ENCODE measurements at regions not wholly inside any gene's neighbourhood (a gene's known extent, or its start where the extent isn't known, plus 50 kb on each side); places are given as distances from the start of the nearest gene placed in this dataset.

DNA sequence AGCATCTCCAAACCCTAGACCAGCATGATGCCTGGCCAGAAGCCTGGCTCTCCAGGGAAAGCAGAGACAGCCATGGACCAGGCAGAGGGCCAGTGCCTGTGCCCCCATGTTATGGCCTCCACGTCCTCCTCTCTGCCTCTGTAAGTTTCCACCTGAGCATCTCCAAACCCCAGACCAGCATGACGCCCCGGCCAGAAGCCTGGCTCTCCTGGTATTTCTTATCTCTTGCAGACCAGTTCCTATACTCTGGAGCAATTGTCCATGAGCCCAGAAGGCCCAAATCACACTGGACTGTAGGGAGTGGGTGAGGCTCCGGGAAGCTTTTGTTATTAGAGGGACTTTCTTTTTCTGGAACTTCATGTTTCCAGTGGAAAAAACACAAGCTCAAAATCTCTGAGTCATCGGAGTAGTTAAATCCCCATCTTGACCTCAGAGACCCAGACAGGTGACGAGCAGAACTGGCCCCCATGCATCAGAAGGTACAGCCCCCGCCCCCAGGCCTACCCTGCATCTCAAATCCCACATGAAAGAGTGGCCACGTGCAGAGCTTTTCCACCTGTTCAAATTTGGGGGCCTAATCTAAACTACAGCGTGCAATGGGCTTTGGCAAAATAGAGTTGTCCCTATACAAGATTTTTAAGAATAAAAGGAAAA is 110.2 kb upstream of the FOXQ1 start:
- no peak for DNase-seq (ENCODE audit: low read depth in 4 of 4, low spot score in 3 of 4)

- DNase-seq (ENCODE audit: low read depth in 4 of 4, low spot score in 3 of 4) = no peak
These were observed 111.3 kb upstream of the FOXQ1 start for GRCh38 chr6:1200409-1201101.

GRCh38 chr6:1200081-1200408 is 111.9 kb upstream of the FOXQ1 start:
- no peak for DNase-seq (ENCODE audit: low read depth in 4 of 4, low spot score in 3 of 4)

DNA sequence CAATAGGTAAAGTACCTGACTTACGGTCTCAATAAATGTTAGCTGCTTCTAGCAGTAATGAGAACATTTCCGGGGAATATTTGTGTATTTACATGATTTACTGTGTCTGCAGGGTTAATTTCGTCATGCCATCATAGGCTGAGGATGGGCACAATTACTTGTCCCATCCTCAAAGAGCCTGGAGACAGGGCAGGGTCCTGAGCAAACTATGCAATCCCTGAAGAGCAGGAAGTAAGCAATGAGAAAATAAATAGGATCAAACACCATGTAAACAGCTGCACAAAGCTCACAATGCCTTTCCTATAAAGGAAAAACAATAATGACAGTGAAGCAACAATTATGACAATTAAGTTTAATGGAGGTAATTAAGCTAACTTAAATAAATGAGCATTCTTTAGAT is 114.6 kb upstream of the FOXQ1 start:
- DNase-seq (ENCODE audit: low read depth in 4 of 4, low spot score in 3 of 4) = no peak

DNA sequence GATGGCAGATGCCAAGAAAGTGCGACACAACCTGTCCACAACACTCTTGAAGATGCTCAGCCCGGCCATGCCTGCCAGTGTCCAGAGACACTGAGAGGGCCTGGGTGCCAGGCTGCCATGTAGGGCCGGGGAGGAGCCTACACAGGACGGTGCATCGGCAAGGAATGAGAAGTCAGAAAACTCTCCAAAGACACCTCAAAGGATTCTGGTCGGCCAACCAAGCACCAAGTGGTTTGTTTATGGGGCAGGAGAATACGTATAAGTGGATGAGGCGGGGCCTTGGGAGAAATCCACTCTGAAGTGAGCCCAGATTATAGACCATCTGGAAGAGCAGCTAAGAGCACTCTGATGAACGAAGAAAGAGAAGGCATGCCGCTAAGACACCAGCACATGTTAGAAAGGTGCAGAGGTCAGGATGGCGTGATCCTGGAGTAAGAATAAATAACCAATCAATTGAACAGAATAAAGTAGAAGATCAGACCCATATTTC is 120.7 kb upstream of the FOXQ1 start:
- DNase-seq (ENCODE audit: low read depth in 4 of 4, low spot score in 3 of 4) = no peak

DNA sequence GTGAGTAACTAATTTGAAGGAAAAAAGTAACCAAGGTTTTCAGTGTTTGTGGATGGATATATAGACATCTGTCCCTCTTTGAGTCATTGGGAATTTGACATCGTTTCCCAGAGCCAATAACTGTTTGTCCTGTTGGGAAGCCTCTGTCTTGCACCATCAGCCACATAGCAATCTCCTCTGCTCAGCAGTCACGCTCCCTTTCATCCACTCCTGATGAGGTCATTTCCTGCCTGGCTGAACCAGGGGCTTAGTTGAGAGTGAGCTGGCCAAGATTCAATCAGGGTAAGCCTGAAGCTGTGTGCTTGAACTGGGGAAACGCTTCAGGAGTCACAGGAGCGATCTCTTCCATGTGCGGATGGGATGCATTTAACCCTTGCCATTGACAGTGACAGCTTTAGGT is 121.5 kb upstream of the FOXQ1 start:
- DNase-seq (ENCODE audit: low read depth in 4 of 4, low spot score in 3 of 4) = peak in 2 of 4 donors; percentile 53 to 70

DNA sequence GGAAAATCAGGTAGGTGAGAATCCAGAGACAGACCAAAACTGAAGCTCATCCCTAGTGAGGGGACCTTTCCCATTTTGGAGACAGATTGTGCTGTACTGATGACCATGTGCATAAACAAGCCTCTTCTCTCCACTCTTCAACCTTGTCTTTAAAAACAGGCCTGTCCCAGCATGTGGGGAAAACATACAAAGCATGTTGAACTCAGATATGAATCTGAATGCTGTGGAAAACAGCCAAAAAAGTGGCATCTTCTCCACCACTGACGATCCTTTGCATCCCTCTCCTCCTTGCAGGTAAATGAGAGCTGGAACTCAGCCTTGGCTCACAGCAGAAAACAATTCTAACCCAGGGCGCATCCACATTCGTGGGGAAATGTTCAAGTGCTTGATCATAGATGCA is 123.7 kb upstream of the FOXQ1 start:
- DNase-seq (ENCODE audit: low read depth in 4 of 4, low spot score in 3 of 4) = no peak

- no peak for DNase-seq (ENCODE audit: low read depth in 4 of 4, low spot score in 3 of 4)
These were observed 124.4 kb upstream of the FOXQ1 start for GRCh38 chr6:1187293-1188131.

DNA sequence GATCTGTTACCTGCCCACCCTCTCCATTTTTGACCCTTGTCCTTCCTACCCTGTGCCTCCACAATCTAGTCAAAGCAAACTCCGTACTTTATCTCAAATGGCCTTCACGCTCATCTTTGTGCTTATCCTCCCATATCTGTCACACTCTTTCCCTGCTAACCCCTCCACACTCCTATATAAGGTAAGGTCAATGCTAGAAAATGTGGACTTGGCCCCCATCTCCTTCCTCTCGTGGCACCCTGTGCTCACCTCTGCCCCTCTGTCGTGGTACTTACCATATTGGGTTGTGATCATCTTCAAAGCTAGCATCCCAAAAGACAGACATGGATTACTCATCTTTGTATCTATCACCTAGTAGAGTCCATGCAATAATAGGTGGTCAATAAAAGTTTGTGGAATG is 127.6 kb upstream of the FOXQ1 start:
- DNase-seq (ENCODE audit: low read depth in 4 of 4, low spot score in 3 of 4) = no peak

DNA sequence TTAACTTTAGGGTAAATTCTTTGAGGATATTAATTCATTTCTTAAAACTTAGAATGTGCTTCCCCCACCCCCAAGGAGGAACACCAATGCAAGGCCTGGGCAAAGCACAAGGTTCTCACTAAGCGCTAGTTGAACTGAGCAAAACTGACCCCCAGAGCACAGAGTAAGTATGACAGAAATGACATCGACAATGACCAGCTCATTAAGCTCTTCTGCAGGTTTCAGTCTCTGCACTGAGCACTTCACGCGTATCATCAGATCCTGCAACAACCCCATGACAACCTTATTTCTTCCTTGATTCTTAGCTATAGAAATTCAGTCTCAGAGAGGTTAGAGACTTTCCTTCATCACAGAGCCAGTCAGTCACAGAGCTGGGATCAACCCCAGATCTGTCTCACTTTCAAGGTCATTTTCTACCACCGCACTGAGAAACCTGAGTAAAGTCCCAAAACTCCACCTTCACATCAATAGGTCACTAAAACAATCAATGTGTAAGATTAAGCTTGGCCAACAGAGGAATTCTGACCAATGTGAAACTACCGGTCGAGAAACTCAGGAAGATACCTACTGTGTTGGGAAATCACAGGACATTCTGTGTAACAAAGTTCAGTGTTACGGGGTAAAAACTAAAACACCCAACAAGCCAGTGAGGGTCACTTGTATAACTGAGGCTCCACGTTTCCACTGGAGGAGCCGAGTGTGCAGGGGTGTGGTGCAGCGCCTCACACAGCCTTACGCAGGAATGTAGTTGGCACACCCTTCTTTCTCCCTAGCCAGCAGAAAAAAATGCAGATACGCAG is 129.0 kb upstream of the FOXQ1 start:
- no peak for DNase-seq (ENCODE audit: low read depth in 4 of 4, low spot score in 3 of 4)

- no peak for DNase-seq (ENCODE audit: low read depth in 4 of 4, low spot score in 3 of 4)
These were observed 129.8 kb upstream of the FOXQ1 start for GRCh38 chr6:1181939-1182605.

- DNase-seq (ENCODE audit: low read depth in 4 of 4, low spot score in 3 of 4) = no peak
These were observed 132.1 kb upstream of the FOXQ1 start for GRCh38 chr6:1179571-1180459.

- DNase-seq (ENCODE audit: low read depth in 4 of 4, low spot score in 3 of 4) = no peak
These were observed 133.3 kb upstream of the FOXQ1 start for GRCh38 chr6:1178590-1178989.

DNA sequence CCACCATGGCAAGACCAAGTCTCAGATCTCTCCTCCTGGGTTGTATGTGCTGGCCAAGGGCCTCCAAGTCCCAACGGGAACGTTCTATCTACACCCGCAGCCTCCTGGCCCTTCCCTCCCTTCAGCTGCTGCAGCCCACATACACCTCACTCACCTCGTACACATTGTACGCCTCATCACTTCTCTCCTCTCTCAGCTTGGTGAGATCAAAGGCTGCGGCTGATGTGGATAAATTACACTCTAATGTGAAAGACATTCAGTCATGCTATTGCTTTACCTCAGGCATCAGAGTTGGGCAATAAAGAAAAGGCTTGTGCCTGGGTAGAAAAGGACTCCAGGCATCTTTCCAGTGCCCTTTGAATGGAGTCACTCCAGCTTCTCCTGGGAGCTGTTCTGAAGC is 135.3 kb upstream of the FOXQ1 start:
- peak in 1 of 4 donors; percentile 46 for DNase-seq (ENCODE audit: low read depth in 4 of 4, low spot score in 3 of 4)

- DNase-seq (ENCODE audit: low read depth in 4 of 4, low spot score in 3 of 4) = no peak
These were observed 136.0 kb upstream of the FOXQ1 start for GRCh38 chr6:1175877-1176276.

DNA sequence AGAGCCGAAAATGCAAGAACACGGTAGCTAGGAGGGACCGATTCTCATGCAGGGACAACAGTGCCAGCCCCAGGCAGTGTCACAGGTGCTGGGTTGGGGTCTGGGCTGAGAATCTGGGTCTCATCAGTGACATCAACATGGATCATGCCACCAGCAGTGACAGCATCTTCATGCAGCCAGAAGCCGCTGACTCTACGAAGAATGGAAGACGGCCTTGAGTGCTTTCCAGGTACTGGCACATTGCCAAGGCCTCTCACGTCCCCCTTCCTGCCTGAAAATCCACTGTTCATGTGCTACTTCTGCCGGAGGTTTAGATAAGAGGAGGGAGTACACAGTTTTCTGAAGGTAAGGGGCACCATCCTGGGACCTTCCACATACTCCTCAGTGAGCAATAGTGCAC is 141.1 kb upstream of the FOXQ1 start:
- no peak for DNase-seq (ENCODE audit: low read depth in 4 of 4, low spot score in 3 of 4)

DNA sequence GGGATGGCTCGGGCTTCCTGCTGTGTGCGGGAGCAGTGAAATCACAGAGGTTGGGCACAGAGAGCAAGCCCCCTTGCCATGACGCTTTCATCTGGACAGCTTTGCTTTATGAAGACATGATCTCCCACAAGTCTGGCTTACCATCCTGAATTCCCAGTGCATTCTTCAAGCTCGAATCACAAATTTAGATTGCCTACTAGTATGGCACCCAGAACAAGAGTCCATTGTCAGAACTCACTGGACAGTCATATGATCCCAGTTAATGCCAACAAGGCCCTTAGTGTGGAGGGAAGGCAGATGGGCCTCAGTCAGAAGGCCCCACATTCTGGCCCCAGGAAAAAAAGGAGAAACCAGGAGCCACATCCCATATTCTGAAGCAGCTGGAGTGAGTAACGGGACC is 147.3 kb upstream of the FOXQ1 start:
- no peak for DNase-seq (ENCODE audit: low read depth in 4 of 4, low spot score in 3 of 4)

GRCh38 chr6:1163501-1163900 is 148.4 kb upstream of the FOXQ1 start:
- no peak for DNase-seq (ENCODE audit: low read depth in 4 of 4, low spot score in 3 of 4)

All from left renal pelvis (tissue), 4 donors.